Smooth muscle cell (in vitro differentiated cells): ENCODE measurements at regions not wholly inside any gene's neighbourhood (a gene's known extent, or its start where the extent isn't known, plus 50 kb on each side); places are given as distances from the start of the nearest gene placed in this dataset.

ENCODE experiments used
- DNase-seq: peaks from one replicate; lab custom pipeline; 2025; ENCODE audit not compliant: unreplicated experiment; lab: John Stamatoyannopoulos, UW
- H2AFZ ChIP-seq: fragments of 200-600 bp; sonication (generic); 2 replicates; pipeline ENCODE4 v1.6.0; 2016; ENCODE audit warnings: antibody characterized with exemption, low read depth, mild to moderate bottlenecking
- H3F3A ChIP-seq: fragments of 200-600 bp; sonication (generic); 2 replicates; pipeline ENCODE4 v1.6.0; 2017; ENCODE audit warnings: antibody characterized with exemption, low read depth
- H3K27ac ChIP-seq: fragments of 200-600 bp; sonication (generic); 2 replicates; pipeline ENCODE4 v1.5.1; 2016; ENCODE audit warnings: low read depth, mild to moderate bottlenecking
- H3K27me3 ChIP-seq: fragments of 200-600 bp; sonication (generic); 2 replicates; pipeline ENCODE4 v1.6.1; 2016; ENCODE audit warnings: low read depth, mild to moderate bottlenecking
- H3K36me3 ChIP-seq: fragments of 200-600 bp; sonication (generic); 2 replicates; pipeline ENCODE4 v1.5.1; 2016; ENCODE audit warnings: low read depth
- H3K4me1 ChIP-seq: fragments of 200-600 bp; sonication (generic); 2 replicates; pipeline ENCODE4 v1.5.1; 2016; ENCODE audit warnings: low read depth
- H3K4me2 ChIP-seq: fragments of 200-600 bp; sonication (generic); 2 replicates; pipeline ENCODE4 v1.6.0; 2016; ENCODE audit warnings: mild to moderate bottlenecking
- H3K4me3 ChIP-seq: fragments of 200-600 bp; sonication (generic); 2 replicates; pipeline ENCODE4 v1.5.1; 2016; ENCODE audit warnings: mild to moderate bottlenecking
- H3K79me2 ChIP-seq: fragments of 200-600 bp; sonication (generic); 2 replicates; pipeline ENCODE4 v1.6.0; 2016; ENCODE audit warnings: low read depth, mild to moderate bottlenecking
- H3K9ac ChIP-seq: fragments of 200-600 bp; sonication (generic); 2 replicates; pipeline ENCODE4 v1.6.0; 2016; ENCODE audit warnings: low read depth
- H3K9me3 ChIP-seq: fragments of 200-600 bp; sonication (generic); replicated peaks from 2 replicates; pipeline ENCODE4 v1.5.1; 2016; ENCODE audit warnings: low read depth
- H4K20me1 ChIP-seq: fragments of 200-600 bp; sonication (generic); 2 replicates; pipeline ENCODE4 v1.6.0; 2016; ENCODE audit warnings: low read depth
- CTCF ChIP-seq: fragments of 200-600 bp; sonication (generic); IDR thresholded peaks from 2 replicates; pipeline ENCODE4 v1.5.1; 2017; ENCODE audit warnings: borderline replicate concordance, mild to moderate bottlenecking, antibody characterized with exemption; ENCODE audit not compliant: insufficient read depth, poor library complexity, severe bottlenecking
- WGBS: methylation state at CpG from one replicate; pipeline ENCODE4 v1.1.7; 2016; ENCODE audit warnings: low lambda C conversion rate; 5-methylcytosine and 5-hydroxymethylcytosine counted together

DNA sequence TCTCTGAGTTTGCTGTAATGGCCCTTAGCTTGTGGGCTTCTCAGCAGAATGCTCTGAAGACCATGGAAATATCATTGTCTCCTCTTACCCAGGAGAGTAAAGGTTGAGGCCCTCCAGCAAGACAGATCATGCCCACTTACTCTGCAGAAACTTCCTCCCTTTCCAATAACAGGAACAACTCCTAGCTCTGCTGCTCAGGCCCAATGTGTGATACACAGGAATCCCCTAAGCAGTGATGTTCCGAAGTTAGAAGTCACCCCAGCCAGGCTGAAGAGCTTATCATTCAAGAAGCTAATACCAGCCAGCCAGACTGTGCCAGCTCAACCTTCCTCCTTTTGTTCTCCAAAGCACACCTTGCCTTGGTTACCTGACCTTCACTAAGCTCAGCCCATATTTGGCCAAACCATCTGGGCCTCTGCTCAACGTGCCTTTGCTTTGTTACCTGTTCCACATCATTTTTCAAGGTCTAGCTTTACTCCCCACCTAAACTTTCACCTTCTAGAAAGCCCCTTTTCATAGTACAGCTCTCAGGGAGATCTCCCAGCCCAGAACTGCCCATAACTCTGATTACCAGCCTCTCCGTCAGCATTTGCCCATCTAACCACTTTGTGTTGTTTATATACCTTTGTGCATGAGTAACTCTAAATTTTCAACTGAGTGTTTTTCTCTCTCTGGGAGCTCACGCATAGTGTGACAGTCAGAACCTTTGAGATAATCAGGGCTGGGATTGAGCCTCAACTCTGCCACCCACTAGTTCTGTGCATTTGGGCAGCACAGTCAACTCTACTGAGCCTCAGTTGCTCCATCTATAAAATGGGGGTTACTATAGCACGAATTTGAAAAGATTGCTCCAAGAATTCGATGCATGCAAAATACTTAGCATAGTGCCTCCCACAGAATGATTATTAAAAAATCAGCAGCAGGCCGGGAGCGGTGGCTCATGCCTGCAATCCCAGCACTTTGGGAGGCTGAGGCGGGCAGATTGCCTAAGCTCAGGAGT lies 107.6 kb upstream of the CPEB4 start:
- TF ChIP-seq CTCF = no peak
- Histone ChIP-seq H3F3A (peaks cover 10% of the 10 kb centered on the region), H3K79me2 (no peaks in the 10 kb centered on the region), H3K4me3 (no peak overlapping the region), H4K20me1 (no peaks in the 10 kb centered on the region), H3K4me1 (peaks cover 8% of the 10 kb centered on the region), H3K4me2 (peak overlapping the region; percentile 76), H2AFZ (no peak overlapping the region), H3K27me3 (no peaks in the 10 kb centered on the region), H3K36me3 (no peaks in the 10 kb centered on the region), H3K27ac (peak overlapping the region; percentile 95), H3K9ac (no peak overlapping the region), H3K9me3 (no peaks in the 10 kb centered on the region)
- 90% methylated on average over 9 of the region's 9 CpGs for WGBS
- DNase-seq = no peak

GRCh38 chr5:173781432-173781815 lies 106.7 kb upstream of the CPEB4 start:
- Histone ChIP-seq H3K4me2 (peak overlapping the region; percentile 76), H2AFZ (peak overlapping the region; percentile 50), H3K9me3 (no peaks in the 10 kb centered on the region), H3K27ac (peak overlapping the region; percentile 95), H4K20me1 (no peaks in the 10 kb centered on the region), H3F3A (peaks cover 10% of the 10 kb centered on the region), H3K4me1 (peaks cover 8% of the 10 kb centered on the region), H3K79me2 (no peaks in the 10 kb centered on the region), H3K9ac (peak overlapping the region; percentile 77), H3K36me3 (no peaks in the 10 kb centered on the region), H3K4me3 (peak overlapping the region; percentile 5), H3K27me3 (no peaks in the 10 kb centered on the region)
- WGBS = 31% methylated on average over 4 of the region's 4 CpGs
- no peak for DNase-seq
- TF ChIP-seq CTCF = no peak

GRCh38 chr5:173781816-173782670 lies 106.1 kb upstream of the CPEB4 start:
- WGBS = 20% methylated on average over 8 of the region's 8 CpGs
- H3K4me2 ChIP-seq = peak overlapping the region; percentile 76
- no peaks in the 10 kb centered on the region for H3K79me2 ChIP-seq
- no peaks in the 10 kb centered on the region for H3K9me3 ChIP-seq
- H4K20me1 ChIP-seq = no peaks in the 10 kb centered on the region
- H3F3A ChIP-seq = peaks cover 10% of the 10 kb centered on the region
- peak overlapping the region; percentile 5 for H3K4me3 ChIP-seq
- H2AFZ ChIP-seq = peak overlapping the region; percentile 50
- H3K4me1 ChIP-seq = peaks cover 5% of the 10 kb centered on the region
- H3K36me3 ChIP-seq = no peaks in the 10 kb centered on the region
- no peak for TF ChIP-seq CTCF
- peak overlapping the region; percentile 95 for H3K27ac ChIP-seq
- peak; percentile 26 for DNase-seq
- H3K27me3 ChIP-seq = no peaks in the 10 kb centered on the region
- H3K9ac ChIP-seq = peak overlapping the region; percentile 77
